DMS 273 (cell line): ENCODE measurements at regions not wholly inside any gene's neighbourhood (a gene's known extent, or its start where the extent isn't known, plus 50 kb on each side); places are given as distances from the start of the nearest gene placed in this dataset.
A peak's percentile ranks its signal among the peaks of the same experiment; 100 is the strongest.
"Not testable (repeated sequence)": the region's sequence is repeated elsewhere in the genome, so short reads cannot be mapped to it uniquely, and the experiment has no call there.

ENCODE experiments used
- DNase-seq: peaks from one replicate; lab custom pipeline; 2025; ENCODE audit not compliant: unreplicated experiment; lab: John Stamatoyannopoulos, UW

GRCh38 chr5:118606940-118607339, 381.4 kb downstream of the DTWD2 start:
- no peak for DNase-seq

- DNase-seq, result no peak
Measured at GRCh38 chr5:118605761-118606160, 382.6 kb downstream of the DTWD2 start.

DNA sequence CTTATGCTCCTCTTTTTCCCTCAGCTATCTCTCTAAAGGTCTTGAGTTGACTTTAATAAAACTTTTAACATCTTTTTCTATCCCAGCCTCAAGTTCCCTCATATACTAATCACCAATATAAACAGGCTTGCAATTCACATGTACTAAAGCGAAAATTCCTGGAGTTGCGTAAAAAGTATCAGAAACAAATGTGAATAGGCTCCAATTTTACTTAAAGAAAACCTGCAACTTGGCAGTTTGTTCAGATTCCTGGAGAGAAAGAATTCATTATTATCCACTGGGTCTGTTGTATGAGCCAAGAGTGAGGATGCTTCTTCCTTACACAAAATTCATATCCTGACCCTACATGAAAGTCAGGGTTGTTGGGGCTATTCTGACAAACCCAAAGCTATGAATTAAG, 384.2 kb downstream of the DTWD2 start:
- DNase-seq, result no peak

DNA sequence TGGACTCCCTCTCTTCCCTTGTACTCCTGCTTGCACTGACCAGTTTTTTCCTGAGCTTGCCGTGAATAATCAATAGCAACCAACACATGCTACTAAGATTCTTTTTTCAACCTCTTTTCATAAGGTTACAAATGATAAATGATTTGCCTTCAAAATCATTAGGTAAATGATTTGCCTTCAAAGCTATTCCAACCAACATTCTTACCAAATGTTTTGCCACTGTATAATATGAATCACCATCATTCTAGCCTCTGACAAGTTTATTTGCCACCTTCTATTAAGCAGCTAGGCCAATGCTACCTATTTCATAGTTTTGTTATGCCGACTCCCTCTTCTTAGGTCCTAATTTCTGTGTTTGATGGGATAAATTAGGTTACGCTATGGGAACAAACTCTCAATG, 385.1 kb downstream of the DTWD2 start:
- DNase-seq, result no peak

DNA sequence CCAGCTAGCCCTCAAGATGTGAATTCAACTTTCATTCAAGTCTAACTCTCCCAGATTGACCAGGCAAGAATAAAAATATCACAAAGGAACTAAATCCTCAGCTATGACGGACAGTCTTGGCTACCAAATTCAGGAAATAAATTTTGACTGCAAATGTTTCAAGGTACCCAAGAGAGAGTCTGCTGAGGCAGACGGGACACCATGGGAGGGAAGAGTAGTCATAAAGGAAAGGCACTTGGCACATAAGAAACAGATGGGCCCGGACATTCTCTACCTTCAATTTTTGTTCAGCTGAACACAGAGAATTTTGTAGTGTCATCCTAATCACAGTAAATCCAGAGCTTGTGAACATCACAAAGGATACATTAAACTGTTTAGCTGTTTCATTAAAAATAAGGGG, 390.0 kb downstream of the DTWD2 start:
- DNase-seq, result no peak

DNA sequence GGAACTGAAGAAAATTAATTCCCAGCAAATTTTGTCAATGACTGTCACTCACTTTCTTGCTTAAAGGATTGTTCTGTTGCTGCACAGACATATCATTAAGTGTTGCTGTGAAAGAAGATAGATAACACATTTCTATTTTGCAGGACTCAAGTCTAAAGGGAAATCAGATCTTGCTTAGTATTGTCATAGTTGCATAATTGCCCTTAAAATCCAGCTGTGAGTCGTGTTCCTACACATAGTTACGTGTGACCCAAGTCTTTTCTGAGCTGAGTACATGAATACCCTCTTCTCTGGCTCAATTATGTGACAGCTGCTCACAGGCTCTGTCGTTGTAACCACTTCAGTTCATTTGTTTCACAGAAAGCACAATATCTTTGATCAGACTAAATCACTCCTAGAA, 390.8 kb downstream of the DTWD2 start:
- DNase-seq, result peak; percentile 9

DNA sequence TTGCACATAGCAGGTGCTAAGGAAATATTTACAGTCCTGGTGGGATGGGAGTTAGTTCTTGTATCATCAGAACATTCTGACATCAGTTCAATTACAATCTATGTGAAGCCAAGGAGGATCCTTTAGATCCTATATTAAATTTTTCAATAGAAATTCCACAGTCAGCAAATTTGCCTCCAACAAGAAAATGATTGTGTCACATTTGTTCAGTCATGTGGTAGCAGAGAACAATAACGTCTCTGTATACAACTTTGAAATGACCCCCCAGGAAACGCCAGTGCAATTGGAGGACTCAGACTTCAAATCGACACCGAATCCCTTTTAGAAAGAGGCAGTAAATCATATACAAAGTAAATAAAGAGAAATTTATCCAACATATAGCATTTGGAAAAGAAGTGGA, 392.1 kb downstream of the DTWD2 start:
- no peak for DNase-seq

- peak; percentile 35 for DNase-seq
Measured at GRCh38 chr5:118593003-118593328, 395.4 kb downstream of the DTWD2 start.

GRCh38 chr5:118592229-118593002, 395.9 kb downstream of the DTWD2 start:
- peak; percentile 12 for DNase-seq

DNA sequence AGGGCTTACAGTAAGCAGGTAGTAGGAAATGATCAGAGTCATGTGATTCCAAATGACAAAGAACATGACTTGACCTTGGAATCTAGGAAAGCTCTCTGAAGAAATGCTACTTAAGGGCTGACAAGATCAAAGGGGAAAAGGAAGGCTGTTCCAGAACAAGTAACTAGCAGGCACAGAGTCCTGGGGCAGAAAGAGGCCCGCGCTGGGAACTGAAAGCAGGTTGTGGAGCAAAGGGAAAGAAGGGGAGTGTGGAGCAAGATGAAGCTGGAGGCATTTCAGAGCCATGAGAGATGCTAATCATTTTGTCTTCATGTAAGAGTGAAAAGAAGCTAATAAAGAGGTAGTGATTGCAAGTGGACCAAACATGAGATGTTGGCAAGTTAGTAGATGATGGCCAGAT, 397.5 kb downstream of the DTWD2 start:
- no peak for DNase-seq

DNA sequence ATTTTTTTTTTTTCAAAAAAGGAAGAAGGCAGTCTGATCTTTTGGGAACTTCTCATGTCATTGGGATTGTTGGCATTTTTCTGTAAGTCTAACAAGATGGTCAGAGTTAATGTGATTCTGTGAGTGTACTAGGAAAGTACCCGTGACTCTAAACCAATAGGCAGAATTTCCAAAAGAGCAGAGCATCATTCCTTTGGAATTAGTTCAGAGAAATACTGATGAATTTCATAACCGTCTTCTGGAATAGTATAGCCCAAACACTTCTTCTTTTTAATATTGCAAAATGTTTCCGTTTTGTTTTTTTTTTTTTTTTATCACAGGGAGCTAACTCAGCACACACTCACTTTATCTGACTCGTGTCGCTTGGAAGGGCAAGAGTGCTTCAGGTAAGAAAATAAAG, 407.4 kb downstream of the DTWD2 start:
- DNase-seq, result no peak

DNA sequence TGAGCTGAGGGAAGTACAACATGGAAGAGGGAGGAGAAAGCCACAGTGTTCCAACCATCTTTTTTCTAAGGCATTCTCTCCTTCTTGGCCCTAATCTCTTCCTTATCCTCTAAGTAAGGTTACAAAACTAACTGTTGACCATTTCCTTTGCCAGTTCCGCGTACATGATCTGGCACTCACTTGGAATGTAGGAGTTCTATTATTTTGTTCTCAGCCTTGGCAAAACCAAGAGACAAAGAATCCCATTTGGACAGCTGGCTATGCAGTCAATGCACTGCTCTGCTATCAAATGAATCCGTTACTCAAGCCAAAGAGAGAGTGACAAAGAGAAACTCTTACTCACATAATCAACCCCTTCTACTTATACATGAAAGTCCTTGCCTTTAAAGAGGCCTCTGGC, 410.3 kb downstream of the DTWD2 start:
- no peak for DNase-seq

DNA sequence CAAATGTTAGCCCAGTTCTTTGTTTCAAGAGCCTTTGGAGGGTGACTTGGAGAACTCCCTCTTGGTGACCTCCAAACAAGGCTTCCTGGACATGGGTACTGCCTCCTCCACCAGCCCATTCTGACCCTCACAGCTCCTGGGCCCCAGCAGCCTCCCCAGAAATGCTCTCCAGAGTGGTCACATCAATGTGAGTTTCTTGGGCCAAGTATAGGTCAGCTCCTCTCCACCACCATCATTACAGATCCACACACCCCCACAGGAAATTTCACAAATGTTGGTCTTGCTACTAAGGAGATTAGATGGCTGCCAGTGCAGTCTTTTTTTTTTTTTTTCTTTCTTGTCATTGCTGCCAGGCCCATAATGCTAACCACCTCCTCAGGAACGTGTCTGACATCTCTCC, 410.7 kb downstream of the DTWD2 start:
- DNase-seq, result no peak

- DNase-seq, result not testable (repeated sequence)
Measured at GRCh38 chr5:118570276-118570675, 418.1 kb downstream of the DTWD2 start.

DNA sequence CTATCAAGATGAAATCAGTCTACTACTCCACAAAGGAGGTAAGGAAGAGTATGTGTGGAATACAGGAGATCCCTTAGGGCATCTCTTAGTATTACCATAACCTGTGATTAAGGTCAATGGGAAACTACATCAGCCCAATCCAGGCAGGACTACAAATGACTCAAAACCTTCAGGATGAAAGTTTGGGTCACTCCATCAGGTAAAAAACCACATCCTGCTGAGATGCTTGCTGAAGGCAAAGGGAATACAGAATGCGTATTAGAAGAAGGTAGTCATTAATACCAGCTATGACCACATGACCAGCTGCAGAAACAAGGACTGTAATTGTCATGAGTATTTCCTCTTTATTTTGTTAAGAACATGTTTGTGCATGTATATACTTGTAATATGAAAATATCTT, 418.8 kb downstream of the DTWD2 start:
- not testable (repeated sequence) for DNase-seq

- DNase-seq, result no peak
Measured at GRCh38 chr5:118565335-118565971, 422.9 kb downstream of the DTWD2 start.

GRCh38 chr5:118561971-118562370, 426.4 kb downstream of the DTWD2 start:
- no peak for DNase-seq

GRCh38 chr5:118561235-118561634, 427.1 kb downstream of the DTWD2 start:
- DNase-seq, result no peak

DNA sequence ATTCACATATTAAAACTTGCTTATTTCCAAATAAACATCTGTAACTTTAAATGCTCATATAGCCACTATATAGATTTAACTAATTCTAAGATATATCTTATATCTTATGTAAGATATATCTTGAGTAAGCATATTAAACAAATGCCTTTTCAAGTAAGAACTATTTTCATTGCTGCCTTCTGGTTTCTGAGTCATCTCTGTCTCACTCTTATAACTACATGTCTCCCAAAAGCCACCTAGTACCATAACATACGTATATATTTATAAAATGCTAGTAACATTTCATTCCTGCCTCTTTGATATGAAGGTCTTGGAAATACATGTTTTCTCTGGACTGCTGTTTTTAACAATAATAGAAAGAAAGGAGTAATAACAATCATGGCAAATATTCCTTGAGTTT, 429.5 kb downstream of the DTWD2 start:
- DNase-seq, result no peak

GRCh38 chr5:118557251-118557661, 431.1 kb downstream of the DTWD2 start:
- DNase-seq, result no peak

GRCh38 chr5:118556792-118557191, 431.6 kb downstream of the DTWD2 start:
- no peak for DNase-seq

- no peak for DNase-seq
Measured at GRCh38 chr5:118555727-118556126, 432.6 kb downstream of the DTWD2 start.

- no peak for DNase-seq
Measured at GRCh38 chr5:118554981-118555380, 433.4 kb downstream of the DTWD2 start.
